ENCODE measurements at regions not wholly inside any gene's neighbourhood (a gene's known extent, or its start where the extent isn't known, plus 50 kb on each side); places are given as distances from the start of the nearest gene placed in this dataset.

- TF ChIP-seq CTCF (IDR thresholded peaks at IDR 0.05; ENCODE audit: low read length), result no peak
- TF ChIP-seq EZH2 (optimal IDR thresholded peaks at IDR 0.05; ENCODE audit: low read depth, low read length), result no peak
- no peak for TF ChIP-seq EZH2phosphoT487 (IDR thresholded peaks at IDR 0.05; ENCODE audit: low read length)
These were observed 189.0 kb upstream of the HCCS start for GRCh38 chrX:10922159-10922558.
